Brain microvascular endothelial cell (primary cell): ENCODE measurements at regions not wholly inside any gene's neighbourhood (a gene's known extent, or its start where the extent isn't known, plus 50 kb on each side); places are given as distances from the start of the nearest gene placed in this dataset.

Experiments
- DNase-seq: peaks from one replicate; pipeline ENCODE4 v3.0.0-alpha.2; 2020
- H3K27ac ChIP-seq: fragments of 250-450 bp; sonication (Bioruptor Pico); 2 replicates; pipeline ENCODE4 v1.5.1; 2020; ENCODE audit warnings: mild to moderate bottlenecking, moderate library complexity
- H3K27me3 ChIP-seq: fragments of 250-450 bp; sonication (Bioruptor Pico); replicated peaks from 2 replicates; pipeline ENCODE4 v1.5.1; 2020; ENCODE audit warnings: mild to moderate bottlenecking
- H3K36me3 ChIP-seq: fragments of 250-450 bp; sonication (Bioruptor Pico); replicated peaks from 2 replicates; pipeline ENCODE4 v1.5.1; 2020; ENCODE audit warnings: mild to moderate bottlenecking
- H3K4me3 ChIP-seq: 2 replicates; pipeline ENCODE4 v1.5.1; 2011; ENCODE audit warnings: low read depth, mild to moderate bottlenecking, control low read depth, low read length, moderate library complexity
- CTCF ChIP-seq: IDR thresholded peaks from 2 replicates; pipeline ENCODE4 v1.5.1; 2011; ENCODE audit warnings: low read depth, mild to moderate bottlenecking, moderate library complexity, low read length, control low read depth, inconsistent platforms; ENCODE audit errors: missing control alignments
- in situ Hi-C: cut with HindIII; loops from 2 replicates; pipeline ENCODE4 v1.10.0; 2017; ENCODE audit warnings: low sequenced_read_pairs, low pct_ligation_motif_present

- Histone ChIP-seq H3K27me3 (no peaks in the 10 kb centered on the region), H3K27ac (no peak overlapping the region), H3K4me3 (no peak overlapping the region), H3K36me3 (no peaks in the 10 kb centered on the region)
- in situ Hi-C loops: no loop called here
- no peak for DNase-seq
- no peak for TF ChIP-seq CTCF
Observed at GRCh38 chr9:20041697-20042081, 252.9 kb upstream of the SLC24A2 start.

- in situ Hi-C loops: no loop called here
- H3K4me3 ChIP-seq: no peak overlapping the region
- TF ChIP-seq CTCF: no peak
Observed at GRCh38 chr9:20040991-20041696, 252.3 kb upstream of the SLC24A2 start.

GRCh38 chr9:20037699-20038098 is 248.9 kb upstream of the SLC24A2 start:
- in situ Hi-C loops: no loop called here
- Histone ChIP-seq H3K27ac (no peak overlapping the region), H3K4me3 (no peak overlapping the region), H3K36me3 (no peaks in the 10 kb centered on the region), H3K27me3 (no peaks in the 10 kb centered on the region)
- no peak for DNase-seq
- TF ChIP-seq CTCF: no peak

More at GRCh38 chr9:20040991-20041696, 252.3 kb upstream of the SLC24A2 start:
- DNase-seq: no peak
- Histone ChIP-seq H3K27ac (no peak overlapping the region), H3K36me3 (no peaks in the 10 kb centered on the region), H3K27me3 (no peaks in the 10 kb centered on the region)

- H3K27ac ChIP-seq: no peak overlapping the region
- TF ChIP-seq CTCF: no peak
- DNase-seq: no peak
- H3K4me3 ChIP-seq: no peak overlapping the region
- H3K27me3 ChIP-seq: no peaks in the 10 kb centered on the region
- no peaks in the 10 kb centered on the region for H3K36me3 ChIP-seq
- in situ Hi-C loops: no loop called here
Observed at GRCh38 chr9:20033511-20033910, 244.7 kb upstream of the SLC24A2 start.

- H3K4me3 ChIP-seq: no peak overlapping the region
- TF ChIP-seq CTCF: no peak
- H3K36me3 ChIP-seq: no peaks in the 10 kb centered on the region
- H3K27me3 ChIP-seq: no peaks in the 10 kb centered on the region
- no peak for DNase-seq
- in situ Hi-C loops: no loop called here
- H3K27ac ChIP-seq: no peak overlapping the region
Observed at GRCh38 chr9:20032413-20033006, 243.7 kb upstream of the SLC24A2 start.
